Spleen (tissue), 7 donors: ENCODE measurements at regions not wholly inside any gene's neighbourhood (a gene's known extent, or its start where the extent isn't known, plus 50 kb on each side); places are given as distances from the start of the nearest gene placed in this dataset.

Experiments
- POLR2A ChIP-seq, 3 donors: fragments of 450-650 bp; IDR thresholded peaks; one replicate each; pipeline ENCODE4 v1.5.1; 2017; ENCODE audit warnings: antibody characterized with exemption in 3 of 3, mild to moderate bottlenecking in 1 of 3
- POLR2AphosphoS5 ChIP-seq, 3 donors: sonication (generic); formaldehyde crosslinking; IDR thresholded peaks; one replicate each; pipeline ENCODE4 v1.5.1; 2017; ENCODE audit warnings: antibody characterized with exemption in 3 of 3
- TF ChIP-seq, protein P1 (sequence below), 11 experiments: fragments of 200-600 bp in 7 of 11; fragments of 450-650 bp in 4 of 11; sonication (generic) in 4 of 11; IDR thresholded peaks in 8 of 11; conservative IDR thresholded peaks in 3 of 11; 1 replicate in 7 of 11; 2 replicates in 4 of 11; pipeline versions ENCODE4 v1.4.0 to v1.8.0; 2016 to 2021; ENCODE audit warnings: antibody characterized with exemption in 11 of 11, inconsistent platforms in 4 of 11, mild to moderate bottlenecking in 1 of 11
- donor health status: DM: no; HTN: no; CAD: no; lungs with moderate emphysema.
- donor health status: DM: no; HTN: no; CAD: no.
- donor health status: DM: no; HTN: no; CAD: no.

DNA sequence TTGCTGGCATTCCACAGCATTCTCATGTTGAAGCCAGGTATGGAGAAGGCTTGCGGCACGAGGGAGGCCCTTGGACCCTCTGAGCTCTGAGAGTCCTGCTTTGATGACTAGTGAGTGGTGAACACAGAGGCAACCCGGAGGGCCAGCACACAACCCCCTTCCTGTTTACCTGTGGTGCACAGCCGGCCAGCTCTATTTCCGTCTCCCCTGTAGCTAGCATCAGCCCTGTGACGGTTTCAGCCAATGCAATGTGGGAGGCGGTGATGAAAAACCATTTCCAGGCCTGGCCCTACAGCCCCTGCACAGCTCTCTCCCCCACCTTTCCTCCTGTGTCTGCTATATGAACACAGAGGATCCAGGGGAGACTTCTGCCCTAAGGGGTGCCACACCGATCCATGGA, 76.8 kb upstream of the KLHL25 start:
- TF ChIP-seq, protein P1, sequence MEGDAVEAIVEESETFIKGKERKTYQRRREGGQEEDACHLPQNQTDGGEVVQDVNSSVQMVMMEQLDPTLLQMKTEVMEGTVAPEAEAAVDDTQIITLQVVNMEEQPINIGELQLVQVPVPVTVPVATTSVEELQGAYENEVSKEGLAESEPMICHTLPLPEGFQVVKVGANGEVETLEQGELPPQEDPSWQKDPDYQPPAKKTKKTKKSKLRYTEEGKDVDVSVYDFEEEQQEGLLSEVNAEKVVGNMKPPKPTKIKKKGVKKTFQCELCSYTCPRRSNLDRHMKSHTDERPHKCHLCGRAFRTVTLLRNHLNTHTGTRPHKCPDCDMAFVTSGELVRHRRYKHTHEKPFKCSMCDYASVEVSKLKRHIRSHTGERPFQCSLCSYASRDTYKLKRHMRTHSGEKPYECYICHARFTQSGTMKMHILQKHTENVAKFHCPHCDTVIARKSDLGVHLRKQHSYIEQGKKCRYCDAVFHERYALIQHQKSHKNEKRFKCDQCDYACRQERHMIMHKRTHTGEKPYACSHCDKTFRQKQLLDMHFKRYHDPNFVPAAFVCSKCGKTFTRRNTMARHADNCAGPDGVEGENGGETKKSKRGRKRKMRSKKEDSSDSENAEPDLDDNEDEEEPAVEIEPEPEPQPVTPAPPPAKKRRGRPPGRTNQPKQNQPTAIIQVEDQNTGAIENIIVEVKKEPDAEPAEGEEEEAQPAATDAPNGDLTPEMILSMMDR (IDR thresholded peaks at IDR 0.05 in 8 of 11, conservative IDR thresholded peaks at IDR 0.05 in 3 of 11) = no peak
- TF ChIP-seq POLR2AphosphoS5 (IDR thresholded peaks at IDR 0.05) (no peak), POLR2A (IDR thresholded peaks at IDR 0.05) (no peak)
